Neural cell (in vitro differentiated cells): ENCODE measurements at regions not wholly inside any gene's neighbourhood (a gene's known extent, or its start where the extent isn't known, plus 50 kb on each side); places are given as distances from the start of the nearest gene placed in this dataset.

Experiments
- CTCF ChIP-seq: fragments of 450-650 bp; IDR thresholded peaks from 2 replicates; pipeline ENCODE4 v1.5.1; 2014; ENCODE audit warnings: antibody characterized with exemption, mild to moderate bottlenecking, moderate library complexity; ENCODE audit not compliant: poor library complexity, severe bottlenecking
- EZH2 ChIP-seq: fragments of 200-600, 300-800 bp; shearing (Covaris generic), sonication (generic); IDR thresholded peaks from 2 replicates; pipeline ENCODE4 v1.6.1; 2014; ENCODE audit warnings: antibody characterized with exemption, low read length, borderline replicate concordance, mild to moderate bottlenecking; ENCODE audit not compliant: insufficient read depth, poor library complexity, severe bottlenecking
- POLR2AphosphoS5 ChIP-seq: IDR thresholded peaks from 2 replicates; pipeline ENCODE4 v1.6.1; 2012
- RAD21 ChIP-seq: fragments of 450-650 bp; conservative IDR thresholded peaks from 2 replicates; pipeline ENCODE4 v1.6.1; 2014; ENCODE audit warnings: antibody characterized with exemption, mild to moderate bottlenecking, moderate library complexity

GRCh38 chr5:3030511-3031165 lies 279.2 kb upstream of the IRX2 start:
- TF ChIP-seq CTCF (no peak), EZH2 (no peak), RAD21 (no peak), POLR2AphosphoS5 (no peak)
